ENCODE measurements at regions not wholly inside any gene's neighbourhood (a gene's known extent, or its start where the extent isn't known, plus 50 kb on each side); places are given as distances from the start of the nearest gene placed in this dataset.

DNA sequence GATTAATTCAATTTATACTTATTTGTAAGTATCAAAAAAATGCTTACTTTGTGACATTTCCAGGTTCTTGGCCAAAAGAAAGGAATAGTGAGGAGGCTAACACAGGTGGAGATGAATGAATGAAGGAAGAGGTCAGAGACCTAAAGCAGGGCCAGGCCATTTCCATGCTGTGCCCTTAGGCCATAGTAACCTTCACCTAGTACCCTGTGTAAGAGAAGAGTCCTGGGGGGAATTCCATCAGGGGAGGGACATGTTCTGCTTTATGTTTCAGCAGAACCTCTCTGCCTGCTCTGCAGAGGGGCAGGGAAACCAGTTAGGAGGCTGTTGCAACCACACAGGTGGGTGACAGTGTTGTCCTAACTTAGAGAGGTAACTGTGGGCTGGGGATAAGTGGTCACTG lies 204.2 kb upstream of the CDH20 start:
- TF ChIP-seq, protein P1, sequence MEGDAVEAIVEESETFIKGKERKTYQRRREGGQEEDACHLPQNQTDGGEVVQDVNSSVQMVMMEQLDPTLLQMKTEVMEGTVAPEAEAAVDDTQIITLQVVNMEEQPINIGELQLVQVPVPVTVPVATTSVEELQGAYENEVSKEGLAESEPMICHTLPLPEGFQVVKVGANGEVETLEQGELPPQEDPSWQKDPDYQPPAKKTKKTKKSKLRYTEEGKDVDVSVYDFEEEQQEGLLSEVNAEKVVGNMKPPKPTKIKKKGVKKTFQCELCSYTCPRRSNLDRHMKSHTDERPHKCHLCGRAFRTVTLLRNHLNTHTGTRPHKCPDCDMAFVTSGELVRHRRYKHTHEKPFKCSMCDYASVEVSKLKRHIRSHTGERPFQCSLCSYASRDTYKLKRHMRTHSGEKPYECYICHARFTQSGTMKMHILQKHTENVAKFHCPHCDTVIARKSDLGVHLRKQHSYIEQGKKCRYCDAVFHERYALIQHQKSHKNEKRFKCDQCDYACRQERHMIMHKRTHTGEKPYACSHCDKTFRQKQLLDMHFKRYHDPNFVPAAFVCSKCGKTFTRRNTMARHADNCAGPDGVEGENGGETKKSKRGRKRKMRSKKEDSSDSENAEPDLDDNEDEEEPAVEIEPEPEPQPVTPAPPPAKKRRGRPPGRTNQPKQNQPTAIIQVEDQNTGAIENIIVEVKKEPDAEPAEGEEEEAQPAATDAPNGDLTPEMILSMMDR (IDR thresholded peaks at IDR 0.05): no peak
- no peak for TF ChIP-seq ZFX (IDR thresholded peaks at IDR 0.05; ENCODE audit: borderline replicate concordance)
